HEK293 (cell line): ENCODE measurements at regions not wholly inside any gene's neighbourhood (a gene's known extent, or its start where the extent isn't known, plus 50 kb on each side); places are given as distances from the start of the nearest gene placed in this dataset.

Source experiments
- ZFP41 ChIP-seq: fragments of 450-650 bp; formaldehyde crosslinking; IDR thresholded peaks from 2 replicates; pipeline ENCODE4 v1.5.1; 2016; ENCODE audit warnings: missing biosample characterization, missing genetic modification characterization, borderline replicate concordance
- ZNF239 ChIP-seq: fragments of 450-650 bp; formaldehyde crosslinking; IDR thresholded peaks from 2 replicates; pipeline ENCODE4 v1.5.1; 2016; ENCODE audit warnings: missing biosample characterization, missing genetic modification characterization
- ZNF37A ChIP-seq: fragments of 450-650 bp; IDR thresholded peaks from 2 replicates; pipeline ENCODE4 v1.5.1; 2018; ENCODE audit warnings: missing biosample characterization, missing genetic modification characterization
- TF ChIP-seq, protein P1 (sequence below): fragments of 450-650 bp; formaldehyde crosslinking; IDR thresholded peaks from 2 replicates; pipeline ENCODE4 v1.5.1; 2016; ENCODE audit warnings: missing biosample characterization, missing genetic modification characterization

DNA sequence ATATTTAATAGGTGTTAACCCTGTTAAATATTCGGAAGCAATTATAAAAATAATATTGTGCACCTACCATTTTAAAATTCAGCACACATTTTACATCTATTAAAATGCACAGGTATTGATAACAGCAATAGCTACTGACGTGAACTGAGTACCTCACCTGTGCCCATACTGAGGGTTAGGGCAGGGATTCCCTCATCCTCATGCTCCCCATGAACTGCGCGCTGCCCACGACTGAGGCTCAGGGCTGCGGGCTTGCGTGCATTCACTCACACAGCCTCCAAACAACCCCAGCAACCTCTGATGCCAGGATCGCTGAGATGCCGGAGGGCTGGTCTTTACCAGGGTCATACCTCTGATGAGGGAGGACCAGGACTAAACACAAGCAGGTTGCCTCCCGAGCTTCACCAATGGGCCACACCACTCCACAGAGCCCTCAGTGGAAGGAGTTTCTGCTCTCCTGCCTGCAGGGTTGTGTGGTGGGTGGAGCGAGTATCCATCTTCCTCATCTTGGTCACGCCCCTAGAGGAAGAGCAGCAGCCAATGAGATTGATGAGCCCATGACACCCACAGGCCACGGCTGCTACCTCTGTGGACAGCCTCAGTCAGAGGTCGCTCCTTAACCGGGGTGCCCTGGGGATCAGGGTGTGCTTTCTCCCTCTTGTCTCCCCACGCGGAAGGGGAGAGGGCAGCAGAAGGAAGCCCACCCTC lies 478.3 kb downstream of the TNS3 start:
- TF ChIP-seq, protein P1, sequence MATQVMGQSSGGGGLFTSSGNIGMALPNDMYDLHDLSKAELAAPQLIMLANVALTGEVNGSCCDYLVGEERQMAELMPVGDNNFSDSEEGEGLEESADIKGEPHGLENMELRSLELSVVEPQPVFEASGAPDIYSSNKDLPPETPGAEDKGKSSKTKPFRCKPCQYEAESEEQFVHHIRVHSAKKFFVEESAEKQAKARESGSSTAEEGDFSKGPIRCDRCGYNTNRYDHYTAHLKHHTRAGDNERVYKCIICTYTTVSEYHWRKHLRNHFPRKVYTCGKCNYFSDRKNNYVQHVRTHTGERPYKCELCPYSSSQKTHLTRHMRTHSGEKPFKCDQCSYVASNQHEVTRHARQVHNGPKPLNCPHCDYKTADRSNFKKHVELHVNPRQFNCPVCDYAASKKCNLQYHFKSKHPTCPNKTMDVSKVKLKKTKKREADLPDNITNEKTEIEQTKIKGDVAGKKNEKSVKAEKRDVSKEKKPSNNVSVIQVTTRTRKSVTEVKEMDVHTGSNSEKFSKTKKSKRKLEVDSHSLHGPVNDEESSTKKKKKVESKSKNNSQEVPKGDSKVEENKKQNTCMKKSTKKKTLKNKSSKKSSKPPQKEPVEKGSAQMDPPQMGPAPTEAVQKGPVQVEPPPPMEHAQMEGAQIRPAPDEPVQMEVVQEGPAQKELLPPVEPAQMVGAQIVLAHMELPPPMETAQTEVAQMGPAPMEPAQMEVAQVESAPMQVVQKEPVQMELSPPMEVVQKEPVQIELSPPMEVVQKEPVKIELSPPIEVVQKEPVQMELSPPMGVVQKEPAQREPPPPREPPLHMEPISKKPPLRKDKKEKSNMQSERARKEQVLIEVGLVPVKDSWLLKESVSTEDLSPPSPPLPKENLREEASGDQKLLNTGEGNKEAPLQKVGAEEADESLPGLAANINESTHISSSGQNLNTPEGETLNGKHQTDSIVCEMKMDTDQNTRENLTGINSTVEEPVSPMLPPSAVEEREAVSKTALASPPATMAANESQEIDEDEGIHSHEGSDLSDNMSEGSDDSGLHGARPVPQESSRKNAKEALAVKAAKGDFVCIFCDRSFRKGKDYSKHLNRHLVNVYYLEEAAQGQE (tag by site-specific recombination), result no peak
- TF ChIP-seq ZFP41 (tag by site-specific recombination), result no peak
- no peak for TF ChIP-seq ZNF37A (tag by site-specific recombination)
- no peak for TF ChIP-seq ZNF239
